K562 (cell line): ENCODE measurements at regions not wholly inside any gene's neighbourhood (a gene's known extent, or its start where the extent isn't known, plus 50 kb on each side); places are given as distances from the start of the nearest gene placed in this dataset.
A peak's percentile ranks its signal among the peaks of the same experiment; 100 is the strongest.

ENCODE experiments used
- ATAC-seq: fragments of 200-7000 bp; cut with Tn5 transposase; 3 replicates; pipeline ENCODE4 v1.9.1; 2020; ENCODE audit warnings: moderate library complexity
- BruUV-seq: library from RNA; stranded (reverse); fragments of 400-500 nt; replicated peaks from 2 replicates; lab custom pipeline; 2021; lab: Mats Ljungman, UMichigan
- CTCF ChIA-PET: fragments of 300-600 bp; formaldehyde crosslinking; extraction: SDS; loops from one replicate; lab custom pipeline; 2021; ENCODE audit warnings: low intra/inter-chr PET ratio; lab: Yijun Ruan, JAX
- POLR2A ChIA-PET: fragments of 300-600, 350-650 bp; sonication (Branson Sonifier 250); formaldehyde crosslinking; extraction: SDS; loops from one replicate; lab custom pipeline; 2021; ENCODE audit warnings: antibody characterized with exemption, inconsistent platforms; lab: Yijun Ruan, JAX
- DNase-seq, 4 experiments: peaks; one replicate each; pipeline versions ENCODE4 v3.0.0 to v3.0.0-alpha.2; 2011 to 2018; ENCODE audit warnings: low spot score in 3 of 4, mixed read lengths in 3 of 4; ENCODE audit errors: extremely low read depth in 1 of 4
- FAIRE-seq: peaks from 2 replicates; lab custom pipeline; 2011; peaks lifted over from hg19 to GRCh38; lab: Jason Lieb, UNC
- H2AFZ ChIP-seq: 2 replicates; pipeline ENCODE4 v1.6.0; 2011; ENCODE audit warnings: low read depth, low read length, control low read depth, inconsistent platforms
- H3K27ac ChIP-seq: fragments of 200-600 bp; 3 replicates; pipeline ENCODE4 v1.8.0; 2011; ENCODE audit warnings: low read depth, mild to moderate bottlenecking, control low read depth, inconsistent platforms, low read length, moderate library complexity, mixed read lengths; ENCODE audit errors: extremely low read depth
- H3K27me3 ChIP-seq, 2 experiments: fragments of 300-600 bp in 1 of 2; 2 replicates in 1 of 2; 3 replicates in 1 of 2; pipeline versions ENCODE4 v1.6.0 to v1.8.0; 2011; ENCODE audit warnings: inconsistent platforms in 2 of 2, low read length in 2 of 2, mild to moderate bottlenecking in 1 of 2, mixed read lengths in 1 of 2, moderate library complexity in 1 of 2; ENCODE audit not compliant: control insufficient read depth in 2 of 2, insufficient read depth in 2 of 2
- H3K36me3 ChIP-seq: fragments of 300-600 bp; 3 replicates; pipeline ENCODE4 v1.8.0; 2011; ENCODE audit warnings: mild to moderate bottlenecking, low read length, inconsistent platforms; ENCODE audit not compliant: control insufficient read depth, insufficient read depth
- H3K4me1 ChIP-seq, 2 experiments: fragments of 200-600 bp in 1 of 2; replicated peaks in 1 of 2; 2 replicates in 1 of 2; 3 replicates in 1 of 2; pipeline versions ENCODE4 v1.5.1 to v1.8.0; 2011; ENCODE audit warnings: inconsistent platforms in 2 of 2, low read length in 2 of 2, mild to moderate bottlenecking in 1 of 2, mixed read lengths in 1 of 2, moderate library complexity in 1 of 2; ENCODE audit not compliant: control insufficient read depth in 2 of 2, insufficient read depth in 2 of 2
- H3K4me2 ChIP-seq: 2 replicates; pipeline ENCODE4 v1.6.1; 2011; ENCODE audit warnings: low read length, control low read depth, inconsistent platforms, mixed read lengths; ENCODE audit not compliant: insufficient read depth
- H3K4me3 ChIP-seq: fragments of 200-600 bp; sonication (generic), shearing (Covaris generic); 2 replicates; pipeline ENCODE4 v1.5.1; 2016; ENCODE audit warnings: control low read depth, inconsistent platforms
- H3K79me2 ChIP-seq: fragments of 200-600 bp; 3 replicates; pipeline ENCODE4 v1.8.0; 2011; ENCODE audit warnings: low read length, inconsistent platforms; ENCODE audit not compliant: control insufficient read depth, insufficient read depth
- H3K9ac ChIP-seq, 2 experiments: 2 replicates each; pipeline versions ENCODE4 v1.6.0 to v1.6.1; 2011; ENCODE audit warnings: low read depth in 2 of 2, low read length in 2 of 2, control low read depth in 1 of 2, inconsistent platforms in 1 of 2, mild to moderate bottlenecking in 1 of 2, mixed read lengths in 1 of 2; ENCODE audit not compliant: insufficient read depth in 1 of 2
- H3K9me1 ChIP-seq: one replicate; pipeline ENCODE4 v1.6.0; 2011; ENCODE audit warnings: inconsistent platforms, mild to moderate bottlenecking, low read length, moderate library complexity; ENCODE audit not compliant: control insufficient read depth, insufficient read depth
- H3K9me3 ChIP-seq: replicated peaks from 2 replicates; pipeline ENCODE4 v1.5.1; 2011; ENCODE audit warnings: low read depth, low read length, inconsistent platforms; ENCODE audit not compliant: control insufficient read depth, insufficient read depth
- H4K20me1 ChIP-seq: replicated peaks from 2 replicates; pipeline ENCODE4 v1.6.1; 2011; ENCODE audit warnings: low read length, inconsistent platforms, mixed read lengths; ENCODE audit not compliant: control insufficient read depth, insufficient read depth
- ARNT ChIP-seq, 2 experiments: fragments of 450-650 bp; IDR thresholded peaks; 2 replicates each; pipeline ENCODE4 v1.6.1; 2016; ENCODE audit warnings: mild to moderate bottlenecking in 1 of 2
- C11orf30 ChIP-seq: fragments of 450-650 bp; IDR thresholded peaks from 2 replicates; pipeline ENCODE4 v1.6.1; 2016; ENCODE audit warnings: low read depth, mild to moderate bottlenecking
- ERF ChIP-seq: fragments of 450-650 bp; formaldehyde crosslinking; IDR thresholded peaks from 2 replicates; pipeline ENCODE4 v1.4.0; 2020; ENCODE audit warnings: mild to moderate bottlenecking, mixed read lengths
- ETV5 ChIP-seq: sonication (generic); formaldehyde crosslinking; IDR thresholded peaks from 2 replicates; pipeline ENCODE4 v1.4.0; 2020; ENCODE audit warnings: low read depth, mild to moderate bottlenecking, missing genetic modification reagents
- MAFF ChIP-seq: IDR thresholded peaks from 2 replicates; pipeline ENCODE4 v1.6.1; 2012; ENCODE audit warnings: low read length, improper control_type of control experiment
- MAFG ChIP-seq: fragments of 450-650 bp; conservative IDR thresholded peaks from 2 replicates; pipeline ENCODE4 v1.6.1; 2016; ENCODE audit warnings: missing genetic modification characterization, missing compliant biosample characterization
- MAFK ChIP-seq: IDR thresholded peaks from 2 replicates; pipeline ENCODE4 v1.6.1; 2011; ENCODE audit warnings: low read length, improper control_type of control experiment
- PHF20 ChIP-seq: fragments of 450-650 bp; IDR thresholded peaks from 2 replicates; pipeline ENCODE4 v1.6.1; 2018; ENCODE audit not compliant: partially characterized antibody
- POLR2A ChIP-seq: fragments of 450-650 bp; conservative IDR thresholded peaks from 2 replicates; pipeline ENCODE4 v1.6.1; 2016
- ZNF316 ChIP-seq: fragments of 450-650 bp; IDR thresholded peaks from 2 replicates; pipeline ENCODE4 v1.6.1; 2016
- ZNF518B ChIP-seq: fragments of 250-450 bp; sonication (Bioruptor Pico); IDR thresholded peaks from 2 replicates; pipeline ENCODE4 v1.5.0; 2021; ENCODE audit warnings: mild to moderate bottlenecking, moderate library complexity
- WGBS: fragments of 100-300 bp; shearing (Covaris generic); methylation state at CpG from one replicate; pipeline ENCODE4 v1.1.6; 2016; ENCODE audit warnings: low coverage, mixed read lengths; ENCODE audit not compliant: insufficient coverage; ENCODE audit errors: missing lambda C conversion rate; 5-methylcytosine and 5-hydroxymethylcytosine counted together
- in situ Hi-C: fragments of 300-500 bp; cut with MboI; formaldehyde crosslinking; loops from 4 replicates; pipeline ENCODE4 v1.15.0; 2018; ENCODE audit warnings: inconsistent platforms, mixed read lengths
- intact Hi-C: fragments of 100-400 bp; cut with micrococcal nuclease; formaldehyde crosslinking; loops from 2 replicates; pipeline ENCODE4 v1.14.2; 2022
- TF ChIP-seq, protein P1 (sequence below), 2 experiments: IDR thresholded peaks in 1 of 2; conservative IDR thresholded peaks in 1 of 2; 2 replicates each; pipeline ENCODE4 v1.6.1; 2016; ENCODE audit warnings: low read depth in 2 of 2, mild to moderate bottlenecking in 1 of 2, missing compliant biosample characterization in 1 of 2, missing genetic modification characterization in 1 of 2, moderate library complexity in 1 of 2

DNA sequence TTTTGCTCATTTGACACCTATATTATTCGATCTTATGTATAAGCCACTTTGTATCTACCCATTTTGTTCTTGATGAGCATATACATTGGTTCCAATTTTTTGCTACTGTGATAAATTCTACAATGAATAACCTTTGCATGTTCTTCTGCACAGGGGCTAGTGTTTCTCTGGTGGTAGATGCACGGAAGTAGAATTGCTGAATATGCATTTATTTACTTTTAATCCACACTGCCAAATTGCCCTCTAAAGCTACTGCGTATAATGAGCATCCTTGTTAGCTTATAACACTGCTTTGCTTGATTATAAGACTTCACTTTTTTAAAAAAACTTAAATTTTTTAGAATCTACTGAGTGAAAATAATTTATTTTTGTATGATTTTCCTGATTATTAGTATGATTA is 84.2 kb upstream of the PIAS1 start:
- Histone ChIP-seq H3K36me3 (no peaks in the 10 kb centered on the region), H3K9me3 (no peaks in the 10 kb centered on the region), H2AFZ (no peak overlapping the region), H3K4me3 (no peak overlapping the region), H4K20me1 (no peaks in the 10 kb centered on the region), H3K9me1 (no peaks in the 10 kb centered on the region), H3K9ac (no peak overlapping the region), H3K79me2 (no peaks in the 10 kb centered on the region), H3K27ac (no peak overlapping the region), H3K27me3 (no peaks in the 10 kb centered on the region; a peak in 1 of 5 replicates), H3K4me2 (no peak overlapping the region)
- 49% methylated on average over 3 of the region's 3 CpGs for WGBS
- BruUV-seq, result no TSS peak
- FAIRE-seq, result no peak
- no peak for DNase-seq
- TF ChIP-seq MAFF (peak; percentile 89), MAFG (tag) (peak; percentile 77), C11orf30 (peak; percentile 84), ZNF316 (peak; percentile 90), ARNT (IDR thresholded peaks at IDR 0.05) (no peak), ERF (CRISPR knock-in tag) (no peak), PHF20 (no peak), MAFK (peak; percentile 89)
- TF ChIP-seq, all 486 proteins: peak for 5
- H3K4me1 ChIP-seq, result peaks cover 7 to 8% of the 10 kb centered on the region in 2 experiments; a peak in 3 of 5 replicates
- intact Hi-C loops, result no loop called here
- ChIA-PET CTCF (no interaction called here), POLR2A (no interaction called here)
- in situ Hi-C loops, result no loop called here
- ATAC-seq, result no peak

DNA sequence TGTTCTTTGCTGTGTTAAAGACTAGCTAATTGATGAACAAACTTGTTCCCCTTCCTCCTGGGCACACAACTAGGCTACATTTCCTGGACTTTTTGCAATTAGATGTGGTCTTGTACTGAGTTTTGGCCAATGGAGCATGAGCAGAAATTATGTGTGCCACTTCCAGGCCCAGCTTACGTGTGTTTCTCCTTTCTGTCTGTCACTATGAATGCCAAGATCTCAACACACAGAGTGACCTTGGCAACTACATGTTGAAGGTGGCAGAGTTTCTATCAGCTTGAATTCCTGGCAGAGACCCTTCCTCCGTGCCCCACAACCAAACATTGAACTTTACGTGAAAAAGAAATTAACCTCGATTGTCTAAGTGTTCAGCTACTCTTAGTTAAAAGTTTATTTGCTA is 81.7 kb upstream of the PIAS1 start:
- WGBS, result 23% methylated on average over 4 of the region's 4 CpGs
- CTCF ChIA-PET, result no interaction called here
- no peak overlapping the region for H3K27ac ChIP-seq
- TF ChIP-seq, protein P1, sequence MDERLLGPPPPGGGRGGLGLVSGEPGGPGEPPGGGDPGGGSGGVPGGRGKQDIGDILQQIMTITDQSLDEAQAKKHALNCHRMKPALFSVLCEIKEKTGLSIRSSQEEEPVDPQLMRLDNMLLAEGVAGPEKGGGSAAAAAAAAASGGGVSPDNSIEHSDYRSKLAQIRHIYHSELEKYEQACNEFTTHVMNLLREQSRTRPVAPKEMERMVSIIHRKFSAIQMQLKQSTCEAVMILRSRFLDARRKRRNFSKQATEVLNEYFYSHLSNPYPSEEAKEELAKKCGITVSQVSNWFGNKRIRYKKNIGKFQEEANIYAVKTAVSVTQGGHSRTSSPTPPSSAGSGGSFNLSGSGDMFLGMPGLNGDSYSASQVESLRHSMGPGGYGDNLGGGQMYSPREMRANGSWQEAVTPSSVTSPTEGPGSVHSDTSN (CRISPR knock-in tag; IDR thresholded peaks at IDR 0.05; ENCODE audit: low read depth), result no peak
- TF ChIP-seq, protein P1 (tag; conservative IDR thresholded peaks at IDR 0.05; ENCODE audit: low read depth), result no peak
- no peak for TF ChIP-seq POLR2A
- no peak for TF ChIP-seq ZNF518B (CRISPR knock-in tag)
- TF ChIP-seq ETV5 (CRISPR knock-in tag), result no peak

More for the DNA sequence above, 81.7 kb upstream of the PIAS1 start:
- in situ Hi-C loops, result no loop called here
- peaks cover 7 to 8% of the 10 kb centered on the region in 2 experiments; a peak in 3 of 5 replicates for H3K4me1 ChIP-seq
- H3K27me3 ChIP-seq, result no peaks in the 10 kb centered on the region; a peak in 1 of 5 replicates
- DNase-seq, result no peak
- no peak overlapping the region for H3K4me2 ChIP-seq
- H3K4me3 ChIP-seq, result no peak overlapping the region
- POLR2A ChIA-PET, result no interaction called here
- H4K20me1 ChIP-seq, result no peaks in the 10 kb centered on the region
- intact Hi-C loops, result no loop called here
- no peak overlapping the region for H3K9ac ChIP-seq
- no peaks in the 10 kb centered on the region for H3K9me1 ChIP-seq
- BruUV-seq, result no TSS peak
- H3K79me2 ChIP-seq, result no peaks in the 10 kb centered on the region
- ATAC-seq, result no peak
- H3K36me3 ChIP-seq, result no peaks in the 10 kb centered on the region
- H2AFZ ChIP-seq, result no peak overlapping the region
- no peaks in the 10 kb centered on the region for H3K9me3 ChIP-seq
- no peak for FAIRE-seq
